ENCODE measurements at regions not wholly inside any gene's neighbourhood (a gene's known extent, or its start where the extent isn't known, plus 50 kb on each side); places are given as distances from the start of the nearest gene placed in this dataset.

DNA sequence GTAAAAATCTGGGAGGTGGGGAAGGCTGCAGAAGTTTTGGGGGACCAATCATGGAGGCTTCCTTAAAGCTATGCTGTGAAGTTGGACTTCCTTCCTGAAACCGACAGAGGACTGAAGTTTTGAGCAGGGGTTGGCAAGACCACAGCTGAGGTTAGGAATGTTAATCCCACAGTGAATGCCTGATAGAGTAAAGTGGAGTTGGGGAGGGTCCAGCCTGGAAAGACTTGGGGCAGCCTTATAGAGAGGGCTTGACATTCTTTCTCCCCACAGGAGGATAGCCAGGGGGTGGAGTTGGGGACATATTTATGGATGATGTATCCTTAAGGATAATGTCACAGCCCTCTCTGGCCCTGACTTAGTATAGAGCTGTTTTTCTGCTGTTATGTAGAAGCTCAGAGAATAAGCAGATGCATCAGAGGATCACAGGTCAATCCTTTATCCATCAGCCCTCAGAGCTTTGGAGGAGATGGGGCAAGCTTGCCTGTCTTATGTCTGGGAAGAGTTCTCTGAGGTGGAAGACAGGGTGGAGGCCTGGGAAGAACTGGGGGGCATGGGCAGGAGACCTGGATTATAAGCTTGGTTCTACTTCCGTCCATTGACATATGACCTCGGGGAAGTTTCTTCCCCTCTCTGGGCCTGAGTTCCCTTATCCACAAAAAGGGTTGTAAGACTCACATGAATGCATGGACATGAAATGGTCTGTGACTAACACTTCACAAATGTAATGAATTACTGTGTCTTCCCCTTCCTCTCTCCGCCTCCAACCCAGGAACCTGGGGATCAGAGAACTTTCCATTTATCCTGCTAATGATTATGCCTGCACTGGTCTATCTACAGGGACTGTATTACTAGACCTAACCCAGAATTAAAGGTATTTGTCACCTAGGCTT is 317.8 kb downstream of the MIAT start:
- Histone ChIP-seq H3K79me2 (ENCODE audit: control insufficient read depth in 1 of 2, insufficient read depth in 2 of 2, low read length in 2 of 2) (no peaks in the 10 kb centered on the region), H4K20me1 (replicated peaks in 1 of 2; ENCODE audit: control insufficient read depth in 1 of 2, insufficient read depth in 2 of 2, low read length in 2 of 2) (no peaks in the 10 kb centered on the region), H4K5ac (ENCODE audit: insufficient read length, low read depth, low read length) (no peak overlapping the region), H3K4me2 (ENCODE audit: insufficient read depth in 1 of 2, low read depth in 2 of 2, low read length in 2 of 2) (no peak overlapping the region), H2BK20ac (ENCODE audit: low read length) (no peak overlapping the region), H3K4me1 (replicated peaks in 1 of 4; ENCODE audit: control insufficient read depth in 3 of 4, insufficient read depth in 4 of 4, low read length in 3 of 4) (no peaks in the 10 kb centered on the region), H3K79me1 (ENCODE audit: low read depth, low read length) (no peaks in the 10 kb centered on the region), H3K27ac (ENCODE audit: low read depth, low read length) (no peak overlapping the region), H2BK5ac (ENCODE audit: low read depth, low read length) (no peak overlapping the region), H3K56ac (replicated peaks; ENCODE audit: insufficient read length, low read depth, low read length) (no peak overlapping the region), H3K23me2 (ENCODE audit: low read depth, low read length) (no peaks in the 10 kb centered on the region; the same call in 1 of the 2 replicates), H3K36me3 (ENCODE audit: control insufficient read depth in 2 of 4, insufficient read depth in 4 of 4, low read length in 3 of 4) (no peaks in the 10 kb centered on the region), H3K14ac (ENCODE audit: insufficient read length) (no peak overlapping the region), H4K8ac (ENCODE audit: extremely low read depth, insufficient read depth, low read length) (no peak overlapping the region), H3K18ac (ENCODE audit: extremely low read depth, low read length) (no peak overlapping the region), H2BK15ac (ENCODE audit: low read length) (no peak overlapping the region), H3K9ac (replicated peaks in 1 of 4; ENCODE audit: extremely low read depth in 1 of 4, low read depth in 3 of 4, low read length in 3 of 4) (no peak overlapping the region), H2BK120ac (replicated peaks; ENCODE audit: low read depth, low read length) (no peak overlapping the region), H2AK5ac (ENCODE audit: low read depth, low read length) (no peak overlapping the region), H3K27me3 (replicated peaks in 1 of 4; ENCODE audit: control insufficient read depth in 3 of 4, extremely low read depth in 1 of 4, insufficient read depth in 3 of 4, low read length in 3 of 4) (no peaks in the 10 kb centered on the region; a peak in 3 of 7 replicates), H2AFZ (ENCODE audit: low read length) (no peak overlapping the region), H2BK12ac (ENCODE audit: low read depth, low read length) (no peak overlapping the region), H4K91ac (replicated peaks; ENCODE audit: insufficient read length, low read length) (no peak overlapping the region), H3K4ac (replicated peaks; ENCODE audit: insufficient read length, low read depth, low read length) (no peak overlapping the region), H3K23ac (ENCODE audit: insufficient read length) (no peak overlapping the region), H3K9me3 (ENCODE audit: insufficient read depth in 2 of 2, low read depth in 1 of 2, low read length in 1 of 2) (no peaks in the 10 kb centered on the region), H3K4me3 (ENCODE audit: extremely low read depth in 1 of 4, insufficient read depth in 2 of 4, low read depth in 3 of 4, low read length in 4 of 4) (no peak overlapping the region)
- 89% methylated on average over 4 of the region's 4 CpGs; no CpG with 5 or more reads in 1 of the 2 experiments for WGBS, 2 experiments (ENCODE audit: extremely low coverage in 1 of 2, insufficient coverage in 1 of 2, insufficient read length in 1 of 2, insufficient replicate concordance in 2 of 2, low coverage in 1 of 2, low lambda C conversion rate in 2 of 2, missing lambda C conversion rate in 1 of 2)
- POLR2A ChIA-PET (ENCODE audit: partially characterized antibody) = no interaction called here
- DNase-seq (ENCODE audit: low read depth in 1 of 2, low spot score in 2 of 2) (no peak), FAIRE-seq (no peak)
- TF ChIP-seq SAP30 (IDR thresholded peaks at IDR 0.05; ENCODE audit: insufficient read depth, insufficient replicate concordance, low read length) (no peak), TEAD4 (IDR thresholded peaks at IDR 0.05; ENCODE audit: low read depth, low read length) (peak; percentile 45; the same call in 1 of the 2 replicates)
- CTCF ChIA-PET (ENCODE audit: partially characterized antibody) = interaction anchor here (1.2 to 2.0 kb wide), 3 partner anchors 9 to 23 kb away, joined by 3 to 6 read pairs (median 4); no protein-coding TSS in a partner anchor

All from H1 (cell line).